Endothelial cell of umbilical vein (primary cell): ENCODE measurements at regions not wholly inside any gene's neighbourhood (a gene's known extent, or its start where the extent isn't known, plus 50 kb on each side); places are given as distances from the start of the nearest gene placed in this dataset.

ENCODE experiments used
- BruUV-seq: library from RNA; stranded (reverse); fragments of 400-500 nt; replicated peaks from 2 replicates; lab custom pipeline; 2021; lab: Mats Ljungman, UMichigan
- CTCF ChIA-PET: fragments of 300-600, 350-600 bp; sonication (Branson Sonifier 250); formaldehyde crosslinking; loops from one replicate; lab custom pipeline; 2021; ENCODE audit warnings: antibody characterized with exemption, inconsistent platforms; lab: Charles Lee
- POLR2A ChIA-PET: fragments of 300-600, 350-600 bp; sonication (Branson Sonifier 250); formaldehyde crosslinking; loops from one replicate; lab custom pipeline; 2021; ENCODE audit warnings: antibody characterized with exemption, inconsistent platforms; lab: Charles Lee
- DNase-seq: peaks from one replicate; pipeline ENCODE4 v3.0.0-alpha.2; 2011; ENCODE audit warnings: low read depth, low spot score
- FAIRE-seq: peaks from 2 replicates; lab custom pipeline; 2011; peaks lifted over from hg19 to GRCh38; lab: Jason Lieb, UNC
- H2AFZ ChIP-seq: 2 replicates; pipeline ENCODE4 v1.6.0; 2012; ENCODE audit warnings: low read depth, low read length, control low read depth, inconsistent platforms
- H3K27ac ChIP-seq: 2 replicates; pipeline ENCODE4 v1.5.1; 2011; ENCODE audit warnings: low read depth, mild to moderate bottlenecking, control low read depth, low read length, moderate library complexity; ENCODE audit not compliant: insufficient read depth
- H3K27me3 ChIP-seq, 2 experiments: 2 replicates each; pipeline versions ENCODE4 v1.6.0 to v1.6.1; 2011; ENCODE audit warnings: low read length in 2 of 2, mixed read lengths in 1 of 2; ENCODE audit not compliant: control insufficient read depth in 2 of 2, insufficient read depth in 2 of 2
- H3K36me3 ChIP-seq, 2 experiments: 2 replicates in 1 of 2; 3 replicates in 1 of 2; pipeline ENCODE4 v1.5.1; 2011; ENCODE audit warnings: low read length in 2 of 2, mild to moderate bottlenecking in 1 of 2, moderate library complexity in 1 of 2; ENCODE audit not compliant: control insufficient read depth in 2 of 2, insufficient read depth in 2 of 2; ENCODE audit errors: extremely low read depth in 1 of 2
- H3K4me1 ChIP-seq: 3 replicates; pipeline ENCODE4 v1.5.1; 2011; ENCODE audit warnings: mild to moderate bottlenecking, low read length; ENCODE audit not compliant: control insufficient read depth, insufficient read depth; ENCODE audit errors: extremely low read depth
- H3K4me2 ChIP-seq: 2 replicates; pipeline ENCODE4 v1.6.1; 2011; ENCODE audit warnings: low read length, control low read depth, mixed read lengths; ENCODE audit not compliant: insufficient read depth
- H3K4me3 ChIP-seq, 3 experiments: fragments of 200-600 bp in 1 of 3; sonication (generic), shearing (Covaris generic) in 1 of 3; replicated peaks in 1 of 3; 2 replicates each; pipeline ENCODE4 v1.5.1; 2011 to 2016; ENCODE audit warnings: control low read depth in 3 of 3, low read length in 3 of 3, mild to moderate bottlenecking in 2 of 3, inconsistent platforms in 1 of 3, low read depth in 1 of 3, moderate library complexity in 1 of 3; ENCODE audit not compliant: insufficient read depth in 1 of 3
- H3K79me2 ChIP-seq: 2 replicates; pipeline ENCODE4 v1.6.0; 2012; ENCODE audit warnings: low read length, inconsistent platforms; ENCODE audit not compliant: control insufficient read depth, insufficient read depth
- H3K9ac ChIP-seq: replicated peaks from 2 replicates; pipeline ENCODE3; 2011; ENCODE audit warnings: low read length, control low read depth; ENCODE audit not compliant: insufficient read depth; ENCODE audit errors: extremely low read depth
- H3K9me1 ChIP-seq: replicated peaks from 3 replicates; pipeline ENCODE4 v1.6.0; 2011; ENCODE audit warnings: mild to moderate bottlenecking, low read length; ENCODE audit not compliant: control insufficient read depth, insufficient read depth; ENCODE audit errors: extremely low read depth
- H3K9me3 ChIP-seq: replicated peaks from 2 replicates; pipeline ENCODE4 v1.5.1; 2012; ENCODE audit warnings: low read length, inconsistent platforms; ENCODE audit not compliant: control insufficient read depth, insufficient read depth
- H4K20me1 ChIP-seq: replicated peaks from 2 replicates; pipeline ENCODE3; 2011; ENCODE audit warnings: mild to moderate bottlenecking, low read length; ENCODE audit not compliant: control insufficient read depth, insufficient read depth; ENCODE audit errors: extremely low read depth
- EZH2 ChIP-seq: IDR thresholded peaks from 2 replicates; pipeline ENCODE4 v1.6.1; 2012; ENCODE audit warnings: borderline replicate concordance, low read depth, mild to moderate bottlenecking, moderate library complexity, low read length, inconsistent platforms; ENCODE audit not compliant: severe bottlenecking
- FOS ChIP-seq: IDR thresholded peaks from 2 replicates; pipeline ENCODE4 v1.6.1; 2011; ENCODE audit warnings: mild to moderate bottlenecking, low read length, moderate library complexity, borderline replicate concordance; ENCODE audit not compliant: insufficient read depth
- GATA2 ChIP-seq: IDR thresholded peaks from 2 replicates; pipeline ENCODE4 v1.7.0; 2011; ENCODE audit warnings: low read depth, mild to moderate bottlenecking, moderate library complexity, mixed read lengths, low read length; ENCODE audit not compliant: insufficient read length, insufficient read depth
- JUN ChIP-seq: IDR thresholded peaks from 2 replicates; pipeline ENCODE4 v1.6.1; 2011; ENCODE audit warnings: borderline replicate concordance, low read depth; ENCODE audit not compliant: insufficient read length, insufficient read depth
- MYC ChIP-seq: IDR thresholded peaks from one replicate; pipeline ENCODE4 v1.6.1; 2011; ENCODE audit warnings: mild to moderate bottlenecking, low read depth, low read length
- POLR2A ChIP-seq: IDR thresholded peaks from 2 replicates; pipeline ENCODE4 v1.6.1; 2012; ENCODE audit warnings: low read depth, mild to moderate bottlenecking, control low read depth, low read length
- POLR2AphosphoS5 ChIP-seq: IDR thresholded peaks from 2 replicates; pipeline ENCODE4 v1.6.1; 2012; ENCODE audit warnings: low read depth, mild to moderate bottlenecking, control low read depth, low read length, moderate library complexity; ENCODE audit not compliant: insufficient read depth
- dilution Hi-C: fragments of 300-500 bp; cut with MboI; formaldehyde crosslinking; loops from one replicate; pipeline ENCODE4 v1.15.0; 2019; ENCODE audit warnings: low sequenced_read_pairs; ENCODE audit not compliant: extremely low pct_ligation_motif_present
- intact Hi-C: fragments of 100-400 bp; cut with micrococcal nuclease; formaldehyde crosslinking; loops from one replicate; pipeline ENCODE4 v1.10.0; 2022
- TF ChIP-seq, protein P1 (sequence below), 2 donors: IDR thresholded peaks; 1 replicate in 1 of 2; 2 replicates in 1 of 2; pipeline ENCODE4 v1.5.1; 2011; ENCODE audit warnings: low read length in 2 of 2, mild to moderate bottlenecking in 2 of 2, moderate library complexity in 2 of 2, control low read depth in 1 of 2, inconsistent platforms in 1 of 2, low read depth in 1 of 2; ENCODE audit not compliant: insufficient read depth in 1 of 2; ENCODE audit errors: extremely low read depth in 1 of 2
- TF ChIP-seq, protein P2 (sequence below): IDR thresholded peaks from 2 replicates; pipeline ENCODE4 v1.6.1; 2011; ENCODE audit not compliant: insufficient read depth, insufficient read length

DNA sequence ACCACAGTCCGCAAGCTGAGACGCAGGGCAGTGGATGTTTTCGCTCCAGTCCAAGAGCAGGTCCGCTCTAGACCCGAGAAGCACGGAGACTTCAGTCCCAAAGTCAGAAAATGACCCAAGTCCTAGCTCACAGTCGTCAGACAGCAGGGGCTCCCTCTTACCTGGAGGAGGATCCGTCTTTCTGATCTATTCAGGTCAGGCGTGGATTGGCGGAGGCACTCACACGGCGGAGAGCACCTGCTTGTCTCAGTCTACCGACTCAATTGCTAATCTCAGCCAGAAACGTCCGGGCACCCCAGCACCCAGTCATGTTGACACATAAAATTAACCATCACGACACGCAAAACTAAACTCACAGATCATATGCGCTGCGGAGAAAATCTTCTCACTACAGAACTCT, 285.3 kb upstream of the CDH4 start:
- dilution Hi-C loops: no loop called here
- Histone ChIP-seq H3K4me1 (no peaks in the 10 kb centered on the region), H3K27me3 (no peaks in the 10 kb centered on the region), H2AFZ (no peak overlapping the region), H3K9me1 (no peaks in the 10 kb centered on the region), H3K9ac (no peak overlapping the region), H3K36me3 (no peaks in the 10 kb centered on the region), H4K20me1 (no peaks in the 10 kb centered on the region), H3K27ac (no peak overlapping the region), H3K4me2 (no peak overlapping the region), H3K9me3 (peaks cover under 1% of the 10 kb centered on the region), H3K4me3 (no peak overlapping the region), H3K79me2 (no peaks in the 10 kb centered on the region)
- intact Hi-C loops: no loop called here
- no TSS peak for BruUV-seq
- POLR2A ChIA-PET: no interaction called here
- CTCF ChIA-PET: no interaction called here
- TF ChIP-seq EZH2: no peak
- TF ChIP-seq POLR2AphosphoS5: no peak
- TF ChIP-seq, protein P1, sequence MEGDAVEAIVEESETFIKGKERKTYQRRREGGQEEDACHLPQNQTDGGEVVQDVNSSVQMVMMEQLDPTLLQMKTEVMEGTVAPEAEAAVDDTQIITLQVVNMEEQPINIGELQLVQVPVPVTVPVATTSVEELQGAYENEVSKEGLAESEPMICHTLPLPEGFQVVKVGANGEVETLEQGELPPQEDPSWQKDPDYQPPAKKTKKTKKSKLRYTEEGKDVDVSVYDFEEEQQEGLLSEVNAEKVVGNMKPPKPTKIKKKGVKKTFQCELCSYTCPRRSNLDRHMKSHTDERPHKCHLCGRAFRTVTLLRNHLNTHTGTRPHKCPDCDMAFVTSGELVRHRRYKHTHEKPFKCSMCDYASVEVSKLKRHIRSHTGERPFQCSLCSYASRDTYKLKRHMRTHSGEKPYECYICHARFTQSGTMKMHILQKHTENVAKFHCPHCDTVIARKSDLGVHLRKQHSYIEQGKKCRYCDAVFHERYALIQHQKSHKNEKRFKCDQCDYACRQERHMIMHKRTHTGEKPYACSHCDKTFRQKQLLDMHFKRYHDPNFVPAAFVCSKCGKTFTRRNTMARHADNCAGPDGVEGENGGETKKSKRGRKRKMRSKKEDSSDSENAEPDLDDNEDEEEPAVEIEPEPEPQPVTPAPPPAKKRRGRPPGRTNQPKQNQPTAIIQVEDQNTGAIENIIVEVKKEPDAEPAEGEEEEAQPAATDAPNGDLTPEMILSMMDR (IDR thresholded peaks at IDR 0.05; ENCODE audit: extremely low read depth in 1 of 2, insufficient read depth in 1 of 2, low read depth in 1 of 2, low read length in 2 of 2): no peak
- TF ChIP-seq MYC: no peak
- no peak for FAIRE-seq
- no peak for DNase-seq

DNA sequence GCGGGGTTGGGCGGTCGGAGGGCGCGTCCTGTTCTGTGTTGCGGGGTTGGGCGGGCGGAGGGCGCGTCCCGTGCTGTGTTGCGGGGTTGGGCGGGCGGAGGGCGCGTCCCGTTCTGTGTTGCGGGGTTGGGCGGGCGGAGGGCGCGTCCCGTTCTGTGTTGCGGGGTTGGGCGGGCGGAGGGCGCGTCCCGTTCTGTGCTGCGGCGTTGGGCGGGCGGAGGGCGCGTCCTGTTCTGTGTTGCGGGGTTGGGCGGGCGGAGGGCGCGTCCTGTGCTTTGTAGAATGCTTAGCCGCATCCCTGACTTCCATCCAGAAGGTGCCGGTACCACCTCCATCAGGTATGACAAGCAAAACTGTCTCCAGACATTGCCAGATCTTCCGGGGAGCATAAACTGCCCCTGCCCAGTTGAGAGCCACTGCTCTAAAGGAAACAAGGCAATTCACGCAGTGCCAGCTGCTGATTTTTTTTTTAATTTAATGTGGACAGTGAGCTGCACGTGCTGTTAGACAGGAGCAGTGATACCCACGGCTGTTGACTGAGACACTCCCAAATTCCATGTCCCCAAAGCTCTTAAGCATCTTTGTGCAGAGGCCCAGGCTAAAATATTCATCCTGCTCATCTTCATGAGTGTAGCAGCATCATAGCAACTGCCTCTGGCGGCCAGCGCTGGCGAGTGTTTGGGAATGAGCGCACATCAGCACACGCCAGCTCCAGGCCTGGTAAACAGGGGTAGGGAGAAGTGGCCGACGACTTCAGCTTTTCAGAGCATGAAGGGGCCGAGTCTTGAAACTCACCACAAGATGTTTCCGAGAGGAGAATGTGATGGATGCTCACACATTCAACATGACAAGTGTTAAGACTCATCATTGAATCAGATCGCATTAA, 284.4 kb upstream of the CDH4 start:
- POLR2A ChIA-PET: no interaction called here
- DNase-seq (no peak), FAIRE-seq (no peak)
- H3K27me3 ChIP-seq: no peaks in the 10 kb centered on the region
- H2AFZ ChIP-seq: no peak overlapping the region
- H3K9ac ChIP-seq: no peak overlapping the region
- H3K9me1 ChIP-seq: no peaks in the 10 kb centered on the region
- no peaks in the 10 kb centered on the region for H4K20me1 ChIP-seq
- intact Hi-C loops (no loop called here), dilution Hi-C loops (no loop called here)
- H3K9me3 ChIP-seq: no peaks in the 10 kb centered on the region
- H3K4me2 ChIP-seq: no peak overlapping the region
- no peaks in the 10 kb centered on the region for H3K4me1 ChIP-seq
- no peaks in the 10 kb centered on the region for H3K79me2 ChIP-seq
- CTCF ChIA-PET: no interaction called here
- TF ChIP-seq, protein P2, sequence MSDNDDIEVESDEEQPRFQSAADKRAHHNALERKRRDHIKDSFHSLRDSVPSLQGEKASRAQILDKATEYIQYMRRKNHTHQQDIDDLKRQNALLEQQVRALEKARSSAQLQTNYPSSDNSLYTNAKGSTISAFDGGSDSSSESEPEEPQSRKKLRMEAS: no peak
- no peak for TF ChIP-seq JUN
- no peak for TF ChIP-seq FOS
- TF ChIP-seq POLR2A: no peak
- TF ChIP-seq GATA2: no peak
- TF ChIP-seq POLR2AphosphoS5: no peak
- TF ChIP-seq, protein P1 (IDR thresholded peaks at IDR 0.05; ENCODE audit: extremely low read depth in 1 of 2, insufficient read depth in 1 of 2, low read depth in 1 of 2, low read length in 2 of 2): no peak
- no peak for TF ChIP-seq MYC
- TF ChIP-seq EZH2: no peak
- H3K4me3 ChIP-seq: no peak overlapping the region
- H3K27ac ChIP-seq: no peak overlapping the region
- H3K36me3 ChIP-seq: no peaks in the 10 kb centered on the region
- no TSS peak for BruUV-seq
